SK-N-SH treated with all-trans-retinoic acid at 6 μM for 48 hours (cell line): ENCODE measurements at regions not wholly inside any gene's neighbourhood (a gene's known extent, or its start where the extent isn't known, plus 50 kb on each side); places are given as distances from the start of the nearest gene placed in this dataset.
"Not testable (repeated sequence)": the region's sequence is repeated elsewhere in the genome, so short reads cannot be mapped to it uniquely, and the experiment has no call there.

Source experiments
- ISL1 ChIP-seq: fragments of 250-450 bp; sonication (Bioruptor Pico); IDR thresholded peaks from 2 replicates; pipeline ENCODE4 v2.1.2; 2022; ENCODE audit warnings: mild to moderate bottlenecking, moderate library complexity
- POU6F1 ChIP-seq: fragments of 250-450 bp; sonication (Bioruptor Pico); IDR thresholded peaks from 2 replicates; pipeline ENCODE4 v1.8.0; 2021; ENCODE audit warnings: low read depth, mild to moderate bottlenecking, moderate library complexity, borderline replicate concordance
- TCF4 ChIP-seq: fragments of 250-450 bp; sonication (Bioruptor Pico); IDR thresholded peaks from 2 replicates; pipeline ENCODE4 v1.8.0; 2021; ENCODE audit warnings: mild to moderate bottlenecking, moderate library complexity, borderline replicate concordance
- TSHZ2 ChIP-seq: fragments of 250-450 bp; sonication (Bioruptor Pico); IDR thresholded peaks from 2 replicates; pipeline ENCODE4 v1.5.0; 2020; ENCODE audit warnings: mild to moderate bottlenecking, moderate library complexity
- ZFP3 ChIP-seq: fragments of 250-450 bp; sonication (Bioruptor Pico); IDR thresholded peaks from 2 replicates; pipeline ENCODE4 v1.5.0; 2020; ENCODE audit warnings: mild to moderate bottlenecking, moderate library complexity
- ZNF8 ChIP-seq: fragments of 450-650 bp; formaldehyde crosslinking; IDR thresholded peaks from 2 replicates; pipeline ENCODE4 v1.5.0; 2020; ENCODE audit warnings: mild to moderate bottlenecking, moderate library complexity

- TF ChIP-seq ZFP3 (CRISPR knock-in tag); TSHZ2; TCF4 (CRISPR knock-in tag); ISL1 (CRISPR knock-in tag); POU6F1; ZNF8: not testable (repeated sequence)
Measured at GRCh38 chr21:5035587-5035986, 5485.8 kb upstream of the TPTE start.
